ENCODE measurements at regions not wholly inside any gene's neighbourhood (a gene's known extent, or its start where the extent isn't known, plus 50 kb on each side); places are given as distances from the start of the nearest gene placed in this dataset.
"Not testable (repeated sequence)": the region's sequence is repeated elsewhere in the genome, so short reads cannot be mapped to it uniquely, and the experiment has no call there.

DNA sequence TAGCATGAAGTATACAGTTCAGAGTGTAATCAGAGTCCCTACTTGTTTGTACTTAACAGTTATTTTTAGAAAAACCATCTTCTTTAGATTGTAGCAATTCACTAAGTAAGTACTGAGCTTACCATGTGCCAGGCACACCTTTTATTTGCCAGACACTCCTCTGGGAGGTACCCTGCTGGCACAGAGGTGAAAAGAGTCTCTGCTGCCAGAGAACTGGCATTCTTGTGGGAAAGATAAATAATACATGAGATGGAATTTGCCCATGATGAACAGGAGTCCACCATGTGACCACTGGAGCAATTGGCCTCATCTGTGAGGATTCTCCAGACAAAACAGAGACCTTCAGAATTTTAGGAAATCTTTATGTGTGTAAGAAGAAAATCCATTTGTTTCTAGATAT lies 199.3 kb upstream of the SLC16A7 start:
- Histone ChIP-seq H3K9me3 (ENCODE audit: control insufficient read depth, insufficient read depth, low read length) (peaks cover 3% of the 10 kb centered on the region; the same call in 1 of the 2 replicates), H3K9ac (ENCODE audit: low read depth, low read length) (no peak overlapping the region), H3K36me3 (ENCODE audit: insufficient read depth, low read length) (no peaks in the 10 kb centered on the region), H3K4me1 (ENCODE audit: insufficient read depth, low read length) (no peaks in the 10 kb centered on the region)

- not testable (repeated sequence) for H3K4me1 ChIP-seq (ENCODE audit: insufficient read depth, low read length); H3K9me3 ChIP-seq (ENCODE audit: control insufficient read depth, insufficient read depth, low read length); H3K36me3 ChIP-seq (ENCODE audit: insufficient read depth, low read length); H3K9ac ChIP-seq (ENCODE audit: low read depth, low read length)
Observed at GRCh38 chr12:59395310-59395709, 200.5 kb upstream of the SLC16A7 start.

- peaks cover 6% of the 10 kb centered on the region; the same call in 1 of the 2 replicates for H3K9me3 ChIP-seq (ENCODE audit: control insufficient read depth, insufficient read depth, low read length)
- H3K4me1 ChIP-seq (ENCODE audit: insufficient read depth, low read length) = no peaks in the 10 kb centered on the region
- H3K36me3 ChIP-seq (ENCODE audit: insufficient read depth, low read length) = no peaks in the 10 kb centered on the region
- H3K9ac ChIP-seq (ENCODE audit: low read depth, low read length) = no peak overlapping the region
Observed at GRCh38 chr12:59393506-59393905, 202.3 kb upstream of the SLC16A7 start.

- H3K9me3 ChIP-seq (ENCODE audit: control insufficient read depth, insufficient read depth, low read length) = peaks cover 12% of the 10 kb centered on the region; the same call in 1 of the 2 replicates
- H3K4me1 ChIP-seq (ENCODE audit: insufficient read depth, low read length) = peaks cover 3% of the 10 kb centered on the region; the same call in 1 of the 2 replicates
- no peaks in the 10 kb centered on the region for H3K36me3 ChIP-seq (ENCODE audit: insufficient read depth, low read length)
- H3K9ac ChIP-seq (ENCODE audit: low read depth, low read length) = no peak overlapping the region
Observed at GRCh38 chr12:59389968-59390576, 205.8 kb upstream of the SLC16A7 start.

GRCh38 chr12:59388694-59389093 lies 207.1 kb upstream of the SLC16A7 start:
- Histone ChIP-seq H3K4me1 (ENCODE audit: insufficient read depth, low read length) (peaks cover 3% of the 10 kb centered on the region; the same call in 1 of the 2 replicates), H3K9me3 (ENCODE audit: control insufficient read depth, insufficient read depth, low read length) (peaks cover 10% of the 10 kb centered on the region; the same call in 1 of the 2 replicates), H3K9ac (ENCODE audit: low read depth, low read length) (no peak overlapping the region), H3K36me3 (ENCODE audit: insufficient read depth, low read length) (no peaks in the 10 kb centered on the region)

- Histone ChIP-seq H3K9me3 (ENCODE audit: control insufficient read depth, insufficient read depth, low read length) (peaks cover 9% of the 10 kb centered on the region; the same call in 1 of the 2 replicates), H3K9ac (ENCODE audit: low read depth, low read length) (no peak overlapping the region; the same call in 1 of the 2 replicates), H3K4me1 (ENCODE audit: insufficient read depth, low read length) (peaks cover 7% of the 10 kb centered on the region; the same call in 1 of the 2 replicates), H3K36me3 (ENCODE audit: insufficient read depth, low read length) (no peaks in the 10 kb centered on the region)
Observed at GRCh38 chr12:59388176-59388575, 207.7 kb upstream of the SLC16A7 start.

DNA sequence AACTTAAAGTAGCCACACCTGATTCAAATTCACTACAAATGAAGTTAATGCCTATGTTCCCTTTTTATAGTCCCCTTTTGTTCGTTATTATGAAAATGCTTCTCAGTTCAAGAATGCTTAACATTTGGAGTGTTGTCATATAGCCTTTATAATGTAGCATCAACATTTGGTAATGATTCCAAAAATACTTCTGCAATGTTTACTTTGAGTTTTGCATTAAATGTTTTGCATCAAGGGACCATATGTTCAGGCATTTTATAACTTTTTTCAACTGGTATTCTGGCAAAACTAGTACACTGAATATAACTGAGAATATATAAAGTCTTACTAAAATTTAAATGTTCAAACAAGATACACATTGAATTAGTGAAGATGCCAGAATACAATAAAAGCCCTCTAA lies 209.6 kb upstream of the SLC16A7 start:
- H3K4me1 ChIP-seq (ENCODE audit: insufficient read depth, low read length) = peaks cover 17% of the 10 kb centered on the region
- H3K9me3 ChIP-seq (ENCODE audit: control insufficient read depth, insufficient read depth, low read length) = peaks cover 9% of the 10 kb centered on the region; the same call in 1 of the 2 replicates
- no peaks in the 10 kb centered on the region for H3K36me3 ChIP-seq (ENCODE audit: insufficient read depth, low read length)
- no peak overlapping the region for H3K9ac ChIP-seq (ENCODE audit: low read depth, low read length)

DNA sequence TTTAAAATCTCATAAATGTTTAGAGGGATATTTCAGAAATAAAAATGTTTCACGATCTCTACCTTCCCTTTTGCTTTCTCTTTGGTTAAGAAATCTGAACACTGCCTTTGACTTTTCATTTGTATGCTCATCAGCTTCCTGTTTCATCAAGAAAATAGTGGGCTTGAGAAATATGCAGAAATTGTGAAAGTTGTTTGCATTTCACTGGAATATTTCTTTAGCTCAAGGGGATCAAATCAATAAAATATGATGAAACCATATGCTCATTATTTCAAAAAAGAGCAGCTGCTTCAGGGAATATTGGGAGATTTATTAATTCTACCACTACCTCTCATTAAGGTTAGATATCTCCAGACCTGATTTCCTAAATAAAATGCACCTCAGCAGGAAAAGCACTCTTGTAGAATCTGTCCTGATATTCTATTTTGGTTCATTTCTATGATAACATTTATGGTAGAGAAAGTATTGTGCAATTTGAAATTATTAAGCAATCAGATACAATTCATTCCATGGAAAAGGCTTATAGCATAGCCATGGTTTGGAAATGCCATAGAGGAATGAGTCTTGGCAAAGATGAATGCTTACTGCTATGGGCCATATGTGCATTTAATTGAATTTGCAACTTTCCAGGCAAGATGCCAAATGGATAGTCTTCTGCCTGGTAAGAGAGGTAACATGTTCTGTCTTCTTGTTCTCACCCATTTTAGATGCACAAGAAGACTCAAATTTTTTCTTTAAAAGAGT lies 212.6 kb upstream of the SLC16A7 start:
- H3K4me1 ChIP-seq (ENCODE audit: insufficient read depth, low read length) = peaks cover 17% of the 10 kb centered on the region
- H3K36me3 ChIP-seq (ENCODE audit: insufficient read depth, low read length) = no peaks in the 10 kb centered on the region
- H3K9me3 ChIP-seq (ENCODE audit: control insufficient read depth, insufficient read depth, low read length) = 0 out of 2 replicates have a peak, but pooled peaks cover 4% of the 10 kb centered on the region
- H3K9ac ChIP-seq (ENCODE audit: low read depth, low read length) = no peak overlapping the region

GRCh38 chr12:59382282-59383078 lies 213.3 kb upstream of the SLC16A7 start:
- H3K9ac ChIP-seq (ENCODE audit: low read depth, low read length) = no peak overlapping the region
- H3K4me1 ChIP-seq (ENCODE audit: insufficient read depth, low read length) = peaks cover 14% of the 10 kb centered on the region
- no peaks in the 10 kb centered on the region for H3K36me3 ChIP-seq (ENCODE audit: insufficient read depth, low read length)
- no peaks in the 10 kb centered on the region for H3K9me3 ChIP-seq (ENCODE audit: control insufficient read depth, insufficient read depth, low read length)

- Histone ChIP-seq H3K9me3 (ENCODE audit: control insufficient read depth, insufficient read depth, low read length) (no peaks in the 10 kb centered on the region), H3K9ac (ENCODE audit: low read depth, low read length) (no peak overlapping the region), H3K4me1 (ENCODE audit: insufficient read depth, low read length) (peaks cover 14% of the 10 kb centered on the region), H3K36me3 (ENCODE audit: insufficient read depth, low read length) (no peaks in the 10 kb centered on the region)
Observed at GRCh38 chr12:59381106-59381505, 214.7 kb upstream of the SLC16A7 start.

DNA sequence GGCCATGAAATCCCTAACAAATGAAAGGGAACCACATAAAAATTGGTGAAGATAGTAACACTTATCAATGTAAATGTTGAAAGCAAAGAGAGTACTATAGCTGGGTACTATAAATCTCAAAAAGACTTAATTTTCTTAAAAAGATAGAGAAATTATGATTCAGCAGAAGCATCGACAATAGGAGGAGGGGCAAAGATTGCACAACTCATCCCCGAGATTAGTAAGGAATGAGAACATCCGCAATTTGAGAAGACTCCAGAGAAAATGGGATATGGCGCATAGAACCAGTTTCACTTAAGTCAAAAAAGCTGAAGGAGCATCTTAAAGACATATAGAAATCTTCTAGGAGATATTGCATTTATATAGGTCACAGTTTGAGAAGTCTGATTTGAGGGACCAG lies 220.2 kb upstream of the SLC16A7 start:
- H3K9me3 ChIP-seq (ENCODE audit: control insufficient read depth, insufficient read depth, low read length) = no peaks in the 10 kb centered on the region
- H3K9ac ChIP-seq (ENCODE audit: low read depth, low read length) = no peak overlapping the region
- H3K4me1 ChIP-seq (ENCODE audit: insufficient read depth, low read length) = no peaks in the 10 kb centered on the region; the same call in 1 of the 2 replicates
- no peaks in the 10 kb centered on the region for H3K36me3 ChIP-seq (ENCODE audit: insufficient read depth, low read length)

- Histone ChIP-seq H3K9me3 (ENCODE audit: control insufficient read depth, insufficient read depth, low read length) (no peaks in the 10 kb centered on the region), H3K36me3 (ENCODE audit: insufficient read depth, low read length) (no peaks in the 10 kb centered on the region), H3K9ac (ENCODE audit: low read depth, low read length) (no peak overlapping the region), H3K4me1 (ENCODE audit: insufficient read depth, low read length) (no peaks in the 10 kb centered on the region; the same call in 1 of the 2 replicates)
Observed at GRCh38 chr12:59374783-59375182, 221.0 kb upstream of the SLC16A7 start.

- no peaks in the 10 kb centered on the region for H3K9me3 ChIP-seq (ENCODE audit: control insufficient read depth, insufficient read depth, low read length)
- no peaks in the 10 kb centered on the region for H3K36me3 ChIP-seq (ENCODE audit: insufficient read depth, low read length)
- no peak overlapping the region for H3K9ac ChIP-seq (ENCODE audit: low read depth, low read length)
- no peaks in the 10 kb centered on the region; the same call in 1 of the 2 replicates for H3K4me1 ChIP-seq (ENCODE audit: insufficient read depth, low read length)
Observed at GRCh38 chr12:59372956-59373355, 222.9 kb upstream of the SLC16A7 start.

GRCh38 chr12:59370933-59371332 lies 224.9 kb upstream of the SLC16A7 start:
- no peaks in the 10 kb centered on the region; the same call in 1 of the 2 replicates for H3K4me1 ChIP-seq (ENCODE audit: insufficient read depth, low read length)
- H3K9ac ChIP-seq (ENCODE audit: low read depth, low read length) = no peak overlapping the region
- H3K9me3 ChIP-seq (ENCODE audit: control insufficient read depth, insufficient read depth, low read length) = no peaks in the 10 kb centered on the region
- H3K36me3 ChIP-seq (ENCODE audit: insufficient read depth, low read length) = no peaks in the 10 kb centered on the region

Data from ES-I3 (cell line).